ENCODE measurements at regions not wholly inside any gene's neighbourhood (a gene's known extent, or its start where the extent isn't known, plus 50 kb on each side); places are given as distances from the start of the nearest gene placed in this dataset.
"Not testable (repeated sequence)": the region's sequence is repeated elsewhere in the genome, so short reads cannot be mapped to it uniquely, and the experiment has no call there.

GRCh38 chr6:15008269-15008668, 237.6 kb upstream of the JARID2 start:
- DNase-seq, result no peak

- DNase-seq, result no peak
These were observed 230.9 kb upstream of the JARID2 start for GRCh38 chr6:15014958-15015357.

GRCh38 chr6:15016813-15017212, 229.1 kb upstream of the JARID2 start:
- no peak for DNase-seq

- no peak for DNase-seq
These were observed 228.6 kb upstream of the JARID2 start for GRCh38 chr6:15017261-15017660.

- no peak for DNase-seq
These were observed 228.1 kb upstream of the JARID2 start for GRCh38 chr6:15017803-15018202.

- no peak for DNase-seq
These were observed 225.6 kb upstream of the JARID2 start for GRCh38 chr6:15020119-15020770.

GRCh38 chr6:15021074-15021473, 224.8 kb upstream of the JARID2 start:
- no peak for DNase-seq

- not testable (repeated sequence) for DNase-seq
These were observed 222.9 kb upstream of the JARID2 start for GRCh38 chr6:15023018-15023417.

- no peak for DNase-seq
These were observed 222.4 kb upstream of the JARID2 start for GRCh38 chr6:15023448-15023847.

- DNase-seq, result no peak
These were observed 220.4 kb upstream of the JARID2 start for GRCh38 chr6:15025446-15025845.

GRCh38 chr6:15026832-15027231, 219.0 kb upstream of the JARID2 start:
- DNase-seq, result no peak

- no peak for DNase-seq
These were observed 218.4 kb upstream of the JARID2 start for GRCh38 chr6:15027472-15027871.

GRCh38 chr6:15032015-15032414, 213.9 kb upstream of the JARID2 start:
- DNase-seq, result no peak

- no peak for DNase-seq
These were observed 212.0 kb upstream of the JARID2 start for GRCh38 chr6:15033850-15034203.

- DNase-seq, result no peak
These were observed 209.1 kb upstream of the JARID2 start for GRCh38 chr6:15036690-15037245.

GRCh38 chr6:15037253-15037652, 208.6 kb upstream of the JARID2 start:
- no peak for DNase-seq

- DNase-seq, result no peak
These were observed 207.7 kb upstream of the JARID2 start for GRCh38 chr6:15038013-15038791.

GRCh38 chr6:15039136-15039535, 206.7 kb upstream of the JARID2 start:
- DNase-seq, result no peak

- DNase-seq, result no peak
These were observed 202.9 kb upstream of the JARID2 start for GRCh38 chr6:15042938-15043337.

- no peak for DNase-seq
These were observed 201.6 kb upstream of the JARID2 start for GRCh38 chr6:15044146-15044882.

GRCh38 chr6:15044948-15045347, 200.9 kb upstream of the JARID2 start:
- DNase-seq, result no peak

GRCh38 chr6:15046751-15047150, 199.1 kb upstream of the JARID2 start:
- no peak for DNase-seq

GRCh38 chr6:15048367-15048766, 197.5 kb upstream of the JARID2 start:
- DNase-seq, result no peak
